AG04449 (cell line): ENCODE measurements at regions not wholly inside any gene's neighbourhood (a gene's known extent, or its start where the extent isn't known, plus 50 kb on each side); places are given as distances from the start of the nearest gene placed in this dataset.

Source experiments
- CTCF ChIA-PET: fragments of 350-600 bp; formaldehyde crosslinking; extraction: SDS; loops from one replicate; lab custom pipeline; 2021; ENCODE audit warnings: antibody characterized with exemption; lab: Yijun Ruan, JAX
- POLR2A ChIA-PET: fragments of 400-600, 350-600 bp; formaldehyde crosslinking; extraction: SDS; loops from one replicate; lab custom pipeline; 2020; ENCODE audit warnings: antibody characterized with exemption, inconsistent platforms; lab: Yijun Ruan, JAX
- DNase-seq: peaks from one replicate; pipeline ENCODE4 v3.0.0-alpha.2; 2010; ENCODE audit warnings: low read depth, low spot score
- H3K4me3 ChIP-seq: 2 replicates; pipeline ENCODE4 v1.5.1; 2011; ENCODE audit warnings: low read depth, mild to moderate bottlenecking, control low read depth, low read length
- CTCF ChIP-seq: IDR thresholded peaks from one replicate; pipeline ENCODE4 v1.5.1; 2011; ENCODE audit warnings: mild to moderate bottlenecking, moderate library complexity, low read length, control low read depth, inconsistent platforms; ENCODE audit not compliant: insufficient read depth; ENCODE audit errors: missing control alignments

GRCh38 chr5:155274484-155274883 is 260.9 kb downstream of the KIF4B start:
- ChIA-PET POLR2A (no interaction called here), CTCF (no interaction called here)
- TF ChIP-seq CTCF = no peak
- DNase-seq = no peak
- no peak overlapping the region for H3K4me3 ChIP-seq

- ChIA-PET POLR2A (no interaction called here), CTCF (no interaction called here)
- DNase-seq = no peak
- TF ChIP-seq CTCF = no peak
- no peak overlapping the region for H3K4me3 ChIP-seq
Observed at GRCh38 chr5:155275222-155275621, 261.7 kb downstream of the KIF4B start.

- ChIA-PET CTCF (no interaction called here), POLR2A (no interaction called here)
- TF ChIP-seq CTCF = no peak
- DNase-seq = no peak
- no peak overlapping the region for H3K4me3 ChIP-seq
Observed at GRCh38 chr5:155276231-155276630, 262.7 kb downstream of the KIF4B start.

- POLR2A ChIA-PET = no interaction called here
- no peak for TF ChIP-seq CTCF
- no peak for DNase-seq
- CTCF ChIA-PET = no interaction called here
- H3K4me3 ChIP-seq = no peak overlapping the region
Observed at GRCh38 chr5:155278532-155278931, 265.0 kb downstream of the KIF4B start.

GRCh38 chr5:155282503-155283107 is 269.1 kb downstream of the KIF4B start:
- no peak for TF ChIP-seq CTCF
- DNase-seq = no peak
- ChIA-PET CTCF (no interaction called here), POLR2A (no interaction called here)
- no peak overlapping the region for H3K4me3 ChIP-seq

- DNase-seq = no peak
- ChIA-PET POLR2A (no interaction called here), CTCF (interaction anchor here (1.1 kb wide), 1 partner anchor 210 kb away, joined by 3 read pairs; no protein-coding TSS in a partner anchor)
- H3K4me3 ChIP-seq = no peak overlapping the region
- no peak for TF ChIP-seq CTCF
Observed at GRCh38 chr5:155285706-155286105, 272.2 kb downstream of the KIF4B start.
